DMS79 treated with DMSO at 0.1 percent for 48 hours (cell line): ENCODE measurements at regions not wholly inside any gene's neighbourhood (a gene's known extent, or its start where the extent isn't known, plus 50 kb on each side); places are given as distances from the start of the nearest gene placed in this dataset.
A peak's percentile ranks its signal among the peaks of the same experiment; 100 is the strongest.

ENCODE experiments used
- DNase-seq: peaks from one replicate; lab custom pipeline; 2025; lab: John Stamatoyannopoulos, UW

- no peak for DNase-seq
These were observed 78.2 kb upstream of the RXRA start for GRCh38 chr9:134247918-134248631.

GRCh38 chr9:134251296-134252069 is 74.8 kb upstream of the RXRA start:
- DNase-seq, result no peak

- DNase-seq, result peak; percentile 33
These were observed 74.0 kb upstream of the RXRA start for GRCh38 chr9:134252084-134252830.

GRCh38 chr9:134253606-134254205 is 72.5 kb upstream of the RXRA start:
- DNase-seq, result no peak

GRCh38 chr9:134258332-134258731 is 67.9 kb upstream of the RXRA start:
- DNase-seq, result no peak

- no peak for DNase-seq
These were observed 67.3 kb upstream of the RXRA start for GRCh38 chr9:134258828-134259546.

GRCh38 chr9:134259708-134260107 is 66.5 kb upstream of the RXRA start:
- no peak for DNase-seq

GRCh38 chr9:134260801-134261200 is 65.5 kb upstream of the RXRA start:
- DNase-seq, result no peak

GRCh38 chr9:134262035-134262434 is 64.2 kb upstream of the RXRA start:
- DNase-seq, result no peak

- peak; percentile 44 for DNase-seq
These were observed 62.7 kb upstream of the RXRA start for GRCh38 chr9:134263596-134263995.

GRCh38 chr9:134264169-134264568 is 62.1 kb upstream of the RXRA start:
- DNase-seq, result no peak

GRCh38 chr9:134265078-134265477 is 61.2 kb upstream of the RXRA start:
- no peak for DNase-seq

GRCh38 chr9:134266418-134266817 is 59.8 kb upstream of the RXRA start:
- no peak for DNase-seq

GRCh38 chr9:134267305-134267880 is 58.9 kb upstream of the RXRA start:
- DNase-seq, result no peak

- DNase-seq, result no peak
These were observed 58.2 kb upstream of the RXRA start for GRCh38 chr9:134267881-134268724.

GRCh38 chr9:134268747-134269146 is 57.5 kb upstream of the RXRA start:
- no peak for DNase-seq

GRCh38 chr9:134271338-134272301 is 54.6 kb upstream of the RXRA start:
- DNase-seq, result peak; percentile 89

- peak; percentile 88 for DNase-seq
These were observed 53.8 kb upstream of the RXRA start for GRCh38 chr9:134272302-134273023.

GRCh38 chr9:134273647-134274046 is 52.6 kb upstream of the RXRA start:
- DNase-seq, result no peak
